GM19463 (cell line): ENCODE measurements at regions not wholly inside any gene's neighbourhood (a gene's known extent, or its start where the extent isn't known, plus 50 kb on each side); places are given as distances from the start of the nearest gene placed in this dataset.
A peak's percentile ranks its signal among the peaks of the same experiment; 100 is the strongest.

Source experiments
- ATAC-seq: cut with Tn5 transposase; IDR thresholded peaks from one replicate; pipeline ENCODE4 v1.9.1; 2021; ENCODE audit warnings: mild to moderate bottlenecking, moderate library complexity; ENCODE audit not compliant: unreplicated experiment

DNA sequence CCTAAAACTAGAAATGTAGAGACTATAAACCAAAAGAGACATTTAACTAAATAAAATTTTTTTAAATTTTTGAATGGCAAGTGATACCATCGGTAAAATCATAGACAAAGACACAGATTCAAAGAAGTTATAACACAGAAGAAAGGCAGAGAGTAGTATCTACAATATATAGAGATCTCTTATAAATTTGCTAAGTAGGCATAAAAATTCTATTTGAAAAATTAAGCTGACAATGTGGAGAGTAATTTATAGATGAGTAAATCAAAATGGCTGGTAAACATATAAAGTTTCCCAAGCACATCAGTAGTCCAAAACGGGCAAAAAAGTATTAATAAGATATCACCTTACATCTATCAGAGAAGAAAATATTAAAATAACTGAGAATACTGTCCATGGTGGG is 1061.0 kb downstream of the ADGRL2 start:
- no peak for ATAC-seq

DNA sequence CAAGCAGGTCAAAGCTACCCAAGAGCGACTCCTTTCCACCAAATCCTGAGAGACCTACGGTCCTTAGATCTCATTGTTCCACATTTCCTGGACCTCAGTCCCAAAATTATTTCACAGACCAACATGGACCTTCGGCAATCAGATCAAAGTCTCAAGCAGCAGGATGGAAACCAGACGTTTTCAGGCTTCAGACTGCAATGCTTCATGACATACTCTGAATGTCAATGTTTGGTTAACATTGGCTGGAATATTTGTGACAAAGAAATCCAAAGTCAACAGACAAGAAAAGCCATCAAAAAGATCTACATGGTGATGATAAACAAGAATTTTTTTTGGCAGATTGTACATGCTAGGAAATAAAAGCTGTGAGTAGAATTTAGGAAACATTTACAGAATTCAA is 1057.3 kb downstream of the ADGRL2 start:
- no peak for ATAC-seq

DNA sequence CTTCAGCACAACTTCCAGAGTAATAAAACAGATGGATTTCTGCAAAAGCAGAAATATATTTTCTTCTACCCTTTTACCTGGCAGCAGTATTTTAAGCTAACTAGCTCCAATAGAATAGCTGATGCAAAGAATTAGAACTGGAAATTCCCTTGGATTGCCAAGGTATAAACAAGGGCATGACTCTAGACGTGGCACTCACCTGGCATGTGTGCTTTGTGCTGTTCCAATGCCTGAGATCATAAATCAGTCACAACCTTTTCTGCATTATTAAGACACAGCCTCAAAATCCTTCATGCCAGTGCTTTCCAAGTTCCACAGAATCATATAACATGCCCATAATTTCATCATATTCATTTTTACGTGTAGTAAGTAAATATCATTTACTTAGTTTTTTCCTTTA is 1048.7 kb downstream of the ADGRL2 start:
- ATAC-seq: no peak

- no peak for ATAC-seq
These were observed 1047.3 kb downstream of the ADGRL2 start for GRCh38 chr1:82848043-82848442.

DNA sequence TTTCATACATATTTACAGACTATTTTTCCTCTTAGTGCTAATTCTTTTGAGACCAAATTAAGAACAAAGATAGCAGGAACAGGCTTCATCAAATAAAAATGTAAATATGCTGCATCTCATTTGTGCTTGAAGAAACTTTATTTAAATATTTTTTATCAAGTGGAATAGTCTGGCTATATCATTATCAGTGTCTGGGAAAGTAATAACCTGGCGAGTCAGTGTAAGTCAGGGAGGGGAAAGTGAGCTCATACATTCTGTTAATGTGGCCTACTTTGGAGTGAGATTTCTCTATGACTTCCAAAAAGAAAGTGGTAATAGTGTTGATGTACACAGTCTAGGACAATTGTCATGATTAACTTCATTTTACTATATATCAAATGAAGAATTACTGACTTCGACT is 1045.1 kb downstream of the ADGRL2 start:
- ATAC-seq: no peak

DNA sequence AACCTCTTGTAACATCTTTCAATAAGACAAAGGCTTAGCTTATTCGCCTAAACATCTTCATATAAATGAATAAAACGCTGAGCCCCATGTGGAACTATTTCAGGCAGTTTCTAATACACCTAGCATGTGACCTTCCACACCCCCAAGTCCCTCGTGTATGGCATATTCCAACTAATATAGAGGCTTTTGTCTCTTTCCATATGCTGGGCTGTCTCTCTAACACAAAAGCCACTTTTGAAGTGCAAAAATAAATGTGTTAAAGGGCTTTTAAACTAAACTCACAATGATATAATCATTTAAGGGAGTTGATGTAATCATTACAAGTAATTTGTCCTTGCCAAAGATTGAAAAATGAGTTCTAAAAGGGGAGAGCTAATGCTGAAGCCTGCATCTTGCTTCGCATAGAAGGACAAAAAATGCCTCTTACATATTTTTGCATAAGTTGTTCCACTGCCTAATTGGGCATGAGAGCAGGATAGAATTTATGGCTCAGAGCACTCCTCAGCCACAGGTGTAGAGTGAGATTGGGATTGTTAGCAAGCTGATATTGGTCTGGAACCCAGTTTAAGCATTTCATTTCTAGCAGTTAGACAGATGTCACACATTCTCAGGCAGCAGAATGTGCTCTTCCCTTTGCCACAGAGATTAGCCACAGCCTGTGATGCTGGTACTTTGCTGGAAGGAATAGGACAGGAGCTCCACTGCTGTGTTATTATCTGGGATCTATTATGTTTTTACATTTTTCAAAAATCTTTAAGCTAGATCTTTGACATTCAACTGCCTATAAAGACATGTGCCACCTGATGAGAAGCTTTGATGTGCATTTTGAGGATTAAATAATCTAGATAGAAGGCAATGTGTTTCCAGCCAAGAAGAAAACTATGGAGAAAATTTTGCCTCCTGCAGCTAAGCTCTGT is 1044.4 kb downstream of the ADGRL2 start:
- ATAC-seq: no peak

DNA sequence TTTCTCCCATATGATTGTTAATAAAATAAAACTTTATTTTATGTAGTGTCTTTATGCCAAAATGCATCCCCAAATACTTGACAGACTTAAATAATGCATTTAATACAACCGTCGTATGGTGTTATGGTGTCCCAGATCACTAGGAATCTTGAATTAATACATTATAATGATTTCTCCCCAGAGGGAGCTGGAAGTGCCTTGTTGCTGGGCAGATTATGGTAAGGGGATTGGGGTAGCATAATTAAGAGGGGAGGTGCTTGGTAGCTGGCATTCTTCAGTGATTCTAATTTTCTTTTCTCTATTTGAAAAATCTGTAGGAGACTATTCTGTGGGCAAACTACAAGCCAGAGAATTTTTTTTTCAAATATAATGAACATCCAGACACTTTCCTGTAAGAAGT is 1043.7 kb downstream of the ADGRL2 start:
- no peak for ATAC-seq

- no peak for ATAC-seq
These were observed 1043.1 kb downstream of the ADGRL2 start for GRCh38 chr1:82843876-82844275.

GRCh38 chr1:82840192-82840591 is 1039.5 kb downstream of the ADGRL2 start:
- no peak for ATAC-seq

DNA sequence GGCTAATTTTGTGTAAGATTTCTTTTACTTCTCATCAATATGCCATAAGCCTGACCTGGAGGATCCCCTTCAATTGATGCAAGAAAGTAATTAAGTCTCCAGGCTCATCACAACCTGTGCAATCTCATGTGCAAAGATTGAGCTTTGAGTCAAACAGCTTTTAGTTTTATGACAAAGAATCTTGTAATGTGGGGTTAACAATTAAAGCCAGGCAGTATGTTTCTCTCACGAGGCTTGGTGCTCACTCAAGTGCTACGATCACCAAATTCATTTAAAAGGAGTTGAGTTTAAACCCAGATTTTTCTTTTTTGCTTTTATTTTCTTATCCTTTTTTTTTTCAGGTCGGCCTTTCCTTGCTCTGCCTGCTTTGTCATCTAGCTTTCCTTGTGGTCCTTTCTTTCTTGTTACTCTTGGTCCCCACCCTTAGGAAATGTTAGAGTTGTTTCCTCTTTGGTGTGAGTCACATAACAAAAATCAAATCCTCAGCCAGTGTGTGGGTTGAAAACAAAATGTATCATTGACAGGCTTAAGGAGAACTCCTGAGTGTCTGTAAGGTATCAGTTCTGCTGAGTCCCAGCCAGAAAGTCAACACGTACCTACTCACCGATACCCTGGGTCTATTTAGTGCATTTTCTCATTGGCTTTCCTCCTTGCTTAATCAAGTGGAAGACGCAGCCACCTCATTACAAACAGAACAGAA is 1037.2 kb downstream of the ADGRL2 start:
- no peak for ATAC-seq

DNA sequence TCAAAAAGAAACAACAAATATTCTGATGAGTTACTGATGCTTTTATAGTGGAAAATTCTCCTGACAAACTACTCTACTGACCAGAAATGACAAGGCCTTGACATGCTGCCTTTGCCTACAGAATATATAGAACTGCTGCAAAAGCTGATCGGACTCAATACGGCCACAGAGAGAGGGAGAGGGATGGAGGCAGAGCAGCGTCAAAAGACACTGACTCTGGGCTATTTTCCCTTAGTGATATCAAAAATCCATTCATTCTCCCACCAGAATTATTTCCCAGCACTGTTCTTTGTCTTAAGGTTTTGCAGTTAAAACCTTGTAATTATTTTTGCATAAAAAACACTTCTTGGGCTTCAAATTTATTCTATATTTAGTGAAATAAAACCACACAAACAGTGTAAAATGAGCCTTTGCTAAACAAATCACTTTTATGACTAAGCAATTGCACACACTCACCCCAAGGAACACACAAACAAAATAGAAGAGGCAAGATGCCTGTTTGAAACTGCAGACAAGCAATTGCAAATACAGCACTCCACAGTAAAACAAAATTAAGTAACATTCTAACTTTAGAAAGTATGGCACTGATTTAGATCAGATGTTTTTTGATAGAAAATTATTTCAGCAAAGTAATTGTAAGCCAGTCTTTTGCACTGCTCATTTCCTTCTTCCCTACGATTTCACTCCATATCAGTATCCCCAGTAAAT is 1036.4 kb downstream of the ADGRL2 start:
- no peak for ATAC-seq

DNA sequence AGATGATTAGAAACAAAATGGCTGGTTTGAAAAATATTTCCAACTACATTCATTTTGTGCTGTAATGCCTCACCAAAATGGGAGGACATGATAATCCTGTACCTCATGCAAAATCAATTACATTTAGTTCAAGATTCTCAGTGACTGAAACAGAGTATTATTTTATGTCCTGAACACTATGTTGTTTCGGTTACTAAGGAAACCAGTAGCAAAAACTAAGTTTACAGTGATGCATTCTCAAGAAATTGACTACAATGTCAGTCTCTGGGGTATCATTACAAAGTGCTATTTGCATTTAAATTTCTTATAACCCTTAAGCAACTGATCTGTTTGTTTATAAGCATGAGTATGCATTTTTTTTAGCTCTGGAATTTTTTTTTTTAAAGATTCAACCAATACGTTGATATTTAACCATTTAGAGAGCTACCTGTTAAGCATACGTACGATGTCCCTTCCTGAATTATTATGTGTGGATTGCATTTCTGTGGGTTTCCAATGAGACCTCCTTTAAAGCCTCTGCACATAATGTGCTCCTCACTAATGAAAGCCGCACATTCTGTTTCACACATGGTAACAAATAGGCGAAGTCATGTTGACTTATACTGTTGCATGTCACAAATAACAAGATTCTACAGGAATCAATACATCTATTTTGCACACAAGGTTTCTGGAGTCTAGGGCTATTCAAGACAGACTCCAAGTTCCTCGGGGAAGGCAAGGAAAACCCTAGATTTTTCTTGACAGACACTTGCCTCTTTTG is 1035.7 kb downstream of the ADGRL2 start:
- no peak for ATAC-seq

DNA sequence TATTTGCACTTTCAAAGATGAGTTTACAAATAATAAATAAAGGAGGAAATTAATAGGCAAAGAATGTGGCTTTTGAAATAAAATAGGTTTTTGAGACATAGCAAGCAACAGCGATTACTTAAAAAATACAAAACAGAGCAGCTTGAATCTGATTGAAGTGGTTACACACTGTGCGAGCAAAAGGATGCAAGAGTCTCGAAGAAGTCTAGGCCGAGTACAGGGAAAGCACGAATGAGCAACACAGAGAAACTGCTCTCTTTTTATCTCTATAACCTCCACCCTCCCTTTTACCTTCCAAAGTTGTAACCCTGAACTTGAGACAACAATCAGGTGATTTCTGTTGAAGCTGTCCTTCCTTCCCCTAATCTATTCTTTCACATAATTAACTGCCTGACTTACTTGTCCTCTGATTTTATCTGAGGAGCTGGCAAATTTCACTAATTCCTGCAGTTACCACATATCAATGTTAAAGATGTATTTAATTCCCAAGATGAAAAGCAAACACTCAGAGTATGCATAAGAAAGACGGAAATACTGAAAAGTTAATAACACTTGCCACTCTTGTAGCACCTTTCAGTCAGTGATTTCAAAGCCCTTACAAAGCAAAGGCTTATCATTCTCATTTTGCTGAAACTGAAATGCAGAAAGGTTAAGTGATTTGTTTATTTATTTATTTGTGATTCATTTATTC is 1030.1 kb downstream of the ADGRL2 start:
- ATAC-seq: no peak

- ATAC-seq: no peak
These were observed 1028.8 kb downstream of the ADGRL2 start for GRCh38 chr1:82829527-82829926.

DNA sequence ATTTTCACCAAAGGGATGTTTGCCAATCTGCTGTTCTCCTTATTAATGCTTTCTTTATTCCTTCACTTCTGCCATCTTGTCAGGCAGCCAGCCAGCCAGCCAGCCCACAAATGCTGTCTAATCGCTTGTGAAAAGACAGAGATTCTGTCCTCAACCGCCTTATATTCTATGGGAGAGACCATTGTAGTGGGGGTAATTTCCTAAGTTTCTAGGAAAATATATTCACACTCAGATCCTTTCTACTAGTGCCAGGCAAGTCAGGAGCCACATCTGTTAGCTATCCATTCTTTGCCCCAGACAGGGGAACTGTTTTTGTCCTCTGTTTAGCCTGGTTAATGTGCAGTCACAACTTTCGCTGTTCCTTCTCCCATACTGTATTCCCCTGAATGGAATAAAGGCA is 1023.1 kb downstream of the ADGRL2 start:
- no peak for ATAC-seq

GRCh38 chr1:82820816-82821215 is 1020.1 kb downstream of the ADGRL2 start:
- ATAC-seq: no peak

- peak; percentile 74 for ATAC-seq
These were observed 1018.5 kb downstream of the ADGRL2 start for GRCh38 chr1:82819234-82819633.

DNA sequence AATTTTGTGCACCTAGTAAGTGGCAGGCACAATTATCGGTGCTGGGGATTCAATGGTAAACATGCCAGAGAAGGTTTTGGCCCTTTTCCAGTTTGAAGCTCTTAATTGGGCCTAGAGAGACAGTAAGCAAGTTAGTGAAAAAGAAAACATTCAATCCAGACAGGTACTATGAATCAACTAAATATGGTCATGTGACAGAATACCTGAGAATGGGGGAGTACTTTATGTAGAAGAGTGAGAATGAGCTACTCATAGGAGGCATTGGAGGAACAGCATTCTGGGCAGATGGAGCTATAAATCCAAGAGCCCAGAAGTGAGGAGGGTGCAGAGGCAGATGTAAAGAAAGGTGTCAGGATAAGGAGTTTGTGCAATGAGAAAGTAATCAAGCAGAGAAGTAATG is 1017.9 kb downstream of the ADGRL2 start:
- no peak for ATAC-seq

GRCh38 chr1:82813386-82813785 is 1012.7 kb downstream of the ADGRL2 start:
- no peak for ATAC-seq

- no peak for ATAC-seq
These were observed 1009.9 kb downstream of the ADGRL2 start for GRCh38 chr1:82810601-82811000.
